ENCODE measurements at regions not wholly inside any gene's neighbourhood (a gene's known extent, or its start where the extent isn't known, plus 50 kb on each side); places are given as distances from the start of the nearest gene placed in this dataset.

DNA sequence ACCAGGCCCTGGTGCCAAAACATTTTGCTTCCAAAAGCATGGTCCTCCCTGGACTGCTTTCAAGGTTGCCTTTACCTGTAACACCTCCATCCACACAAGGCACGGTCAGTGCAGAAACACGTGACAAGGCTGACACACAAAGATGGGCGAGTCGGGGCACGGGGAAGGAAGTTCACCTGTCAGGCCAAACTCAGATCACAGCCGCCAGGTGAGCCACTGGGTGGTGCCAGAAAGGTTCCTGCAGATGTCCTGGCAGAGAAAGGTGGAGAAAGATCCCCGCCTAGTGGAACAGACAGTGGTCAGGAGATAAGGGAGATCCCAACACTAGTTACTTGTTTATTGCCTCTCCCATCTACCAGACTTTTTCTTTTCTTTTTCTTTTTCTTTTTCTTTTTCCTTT is 155.3 kb downstream of the AIPL1 start (continued):
- TF ChIP-seq SIRT6 (IDR thresholded peaks at IDR 0.05; ENCODE audit: low read length) (no peak), CHD1 (IDR thresholded peaks at IDR 0.05; ENCODE audit: low read depth, low read length) (no peak)

All from H1 (cell line).